ENCODE measurements at regions not wholly inside any gene's neighbourhood (a gene's known extent, or its start where the extent isn't known, plus 50 kb on each side); places are given as distances from the start of the nearest gene placed in this dataset.

- Mint-ChIP-seq H3K4me1 (ENCODE audit: low read depth) (peaks cover 60% of the 10 kb centered on the region), H3K4me3 (ENCODE audit: unreplicated experiment) (no peak overlapping the region), H3K27ac (ENCODE audit: unreplicated experiment) (peak overlapping the region; percentile 50), H3K27me3 (ENCODE audit: low read depth) (no peaks in the 10 kb centered on the region), H3K9me3 (ENCODE audit: low read depth) (peaks cover 19% of the 10 kb centered on the region), H3K36me3 (ENCODE audit: low read depth) (no peaks in the 10 kb centered on the region)
- no peak for DNase-seq (ENCODE audit: low spot score)
- TF ChIP-seq, protein P1, sequence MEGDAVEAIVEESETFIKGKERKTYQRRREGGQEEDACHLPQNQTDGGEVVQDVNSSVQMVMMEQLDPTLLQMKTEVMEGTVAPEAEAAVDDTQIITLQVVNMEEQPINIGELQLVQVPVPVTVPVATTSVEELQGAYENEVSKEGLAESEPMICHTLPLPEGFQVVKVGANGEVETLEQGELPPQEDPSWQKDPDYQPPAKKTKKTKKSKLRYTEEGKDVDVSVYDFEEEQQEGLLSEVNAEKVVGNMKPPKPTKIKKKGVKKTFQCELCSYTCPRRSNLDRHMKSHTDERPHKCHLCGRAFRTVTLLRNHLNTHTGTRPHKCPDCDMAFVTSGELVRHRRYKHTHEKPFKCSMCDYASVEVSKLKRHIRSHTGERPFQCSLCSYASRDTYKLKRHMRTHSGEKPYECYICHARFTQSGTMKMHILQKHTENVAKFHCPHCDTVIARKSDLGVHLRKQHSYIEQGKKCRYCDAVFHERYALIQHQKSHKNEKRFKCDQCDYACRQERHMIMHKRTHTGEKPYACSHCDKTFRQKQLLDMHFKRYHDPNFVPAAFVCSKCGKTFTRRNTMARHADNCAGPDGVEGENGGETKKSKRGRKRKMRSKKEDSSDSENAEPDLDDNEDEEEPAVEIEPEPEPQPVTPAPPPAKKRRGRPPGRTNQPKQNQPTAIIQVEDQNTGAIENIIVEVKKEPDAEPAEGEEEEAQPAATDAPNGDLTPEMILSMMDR (IDR thresholded peaks at IDR 0.05): no peak
Observed at GRCh38 chr9:87233431-87233830, 264.2 kb upstream of the DAPK1 start.

- no peaks in the 10 kb centered on the region for H3K36me3 Mint-ChIP-seq (ENCODE audit: low read depth)
- peak overlapping the region; percentile 50 for H3K27ac Mint-ChIP-seq (ENCODE audit: unreplicated experiment)
- no peak for DNase-seq (ENCODE audit: low spot score)
- H3K4me3 Mint-ChIP-seq (ENCODE audit: unreplicated experiment): no peak overlapping the region
- peaks cover 63% of the 10 kb centered on the region for H3K4me1 Mint-ChIP-seq (ENCODE audit: low read depth)
- peaks cover 19% of the 10 kb centered on the region for H3K9me3 Mint-ChIP-seq (ENCODE audit: low read depth)
- TF ChIP-seq, protein P1 (IDR thresholded peaks at IDR 0.05): no peak
- no peaks in the 10 kb centered on the region for H3K27me3 Mint-ChIP-seq (ENCODE audit: low read depth)
Observed at GRCh38 chr9:87233899-87234455, 263.7 kb upstream of the DAPK1 start.

- TF ChIP-seq, protein P1 (IDR thresholded peaks at IDR 0.05): no peak
- Mint-ChIP-seq H3K36me3 (ENCODE audit: low read depth) (no peaks in the 10 kb centered on the region), H3K4me1 (ENCODE audit: low read depth) (peaks cover 62% of the 10 kb centered on the region), H3K9me3 (ENCODE audit: low read depth) (peaks cover 19% of the 10 kb centered on the region), H3K4me3 (ENCODE audit: unreplicated experiment) (no peak overlapping the region), H3K27ac (ENCODE audit: unreplicated experiment) (no peak overlapping the region), H3K27me3 (ENCODE audit: low read depth) (no peaks in the 10 kb centered on the region)
- DNase-seq (ENCODE audit: low spot score): no peak
Observed at GRCh38 chr9:87234854-87235253, 262.8 kb upstream of the DAPK1 start.

DNA sequence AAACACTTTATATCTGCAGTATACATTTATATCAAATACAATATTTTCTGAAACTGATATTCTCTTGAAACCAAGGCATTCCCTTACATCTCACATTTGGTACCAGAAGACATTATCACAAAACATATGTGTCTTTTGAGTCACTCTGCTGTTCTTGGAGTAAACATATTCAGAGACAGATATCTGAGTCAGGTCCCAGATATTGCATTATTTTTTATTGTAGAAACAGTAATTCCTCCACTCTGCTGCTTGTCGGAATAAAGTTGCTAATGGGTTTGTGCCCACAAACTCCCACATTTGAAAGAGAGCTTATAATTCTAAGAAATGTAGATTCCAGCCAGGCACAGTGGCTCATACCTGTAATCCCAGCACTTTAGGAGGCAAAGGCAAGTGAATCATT lies 261.1 kb upstream of the DAPK1 start:
- H3K27ac Mint-ChIP-seq (ENCODE audit: unreplicated experiment): peak overlapping the region; percentile 41

DNA sequence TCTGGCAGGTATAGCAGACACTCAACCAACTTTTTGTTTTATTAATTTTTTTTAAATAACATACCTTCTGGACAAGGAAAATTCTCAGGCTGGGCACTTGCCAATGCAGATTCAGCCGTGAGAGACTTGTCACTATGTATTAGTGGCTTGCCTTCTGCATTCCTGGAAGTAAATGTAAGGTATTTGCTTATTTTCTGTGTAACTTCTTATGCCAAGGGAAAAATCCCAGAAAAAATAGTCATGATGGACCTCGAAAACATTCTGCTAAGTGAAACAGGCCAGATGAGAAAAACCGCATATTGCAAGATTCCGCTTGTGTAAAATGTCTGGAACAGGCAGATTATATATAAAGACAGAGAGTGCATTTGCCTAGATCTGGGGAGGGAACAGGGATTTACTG lies 260.3 kb upstream of the DAPK1 start:
- Mint-ChIP-seq H3K9me3 (ENCODE audit: low read depth) (peaks cover 8% of the 10 kb centered on the region), H3K4me1 (ENCODE audit: low read depth) (peaks cover 59% of the 10 kb centered on the region), H3K27ac (ENCODE audit: unreplicated experiment) (peak overlapping the region; percentile 84), H3K4me3 (ENCODE audit: unreplicated experiment) (peak overlapping the region; percentile 4), H3K36me3 (ENCODE audit: low read depth) (no peaks in the 10 kb centered on the region), H3K27me3 (ENCODE audit: low read depth) (no peaks in the 10 kb centered on the region)
- no peak for DNase-seq (ENCODE audit: low spot score)
- TF ChIP-seq, protein P1 (IDR thresholded peaks at IDR 0.05): no peak

More for the DNA sequence above, 261.1 kb upstream of the DAPK1 start:
- Mint-ChIP-seq H3K4me3 (ENCODE audit: unreplicated experiment) (no peak overlapping the region), H3K4me1 (ENCODE audit: low read depth) (peaks cover 62% of the 10 kb centered on the region), H3K36me3 (ENCODE audit: low read depth) (no peaks in the 10 kb centered on the region), H3K9me3 (ENCODE audit: low read depth) (peaks cover 16% of the 10 kb centered on the region), H3K27me3 (ENCODE audit: low read depth) (no peaks in the 10 kb centered on the region)
- TF ChIP-seq, protein P1 (IDR thresholded peaks at IDR 0.05): no peak
- DNase-seq (ENCODE audit: low spot score): no peak

Measured in chondrocyte (in vitro differentiated cells).